IPS-20b (cell line): ENCODE measurements at regions not wholly inside any gene's neighbourhood (a gene's known extent, or its start where the extent isn't known, plus 50 kb on each side); places are given as distances from the start of the nearest gene placed in this dataset.
"Not testable (repeated sequence)": the region's sequence is repeated elsewhere in the genome, so short reads cannot be mapped to it uniquely, and the experiment has no call there.

Experiments
- H3K27ac ChIP-seq: one replicate; pipeline ENCODE4 v1.5.1; 2013; ENCODE audit warnings: low read length
- H3K27me3 ChIP-seq: 2 replicates; pipeline ENCODE4 v1.6.1; 2013; ENCODE audit warnings: mild to moderate bottlenecking, low read length, inconsistent platforms; ENCODE audit not compliant: insufficient read depth
- H3K36me3 ChIP-seq: 2 replicates; pipeline ENCODE4 v1.6.1; 2013; ENCODE audit warnings: low read depth, mild to moderate bottlenecking, inconsistent platforms, low read length, moderate library complexity; ENCODE audit not compliant: insufficient read depth
- H3K4me1 ChIP-seq: 2 replicates; pipeline ENCODE4 v1.6.1; 2013; ENCODE audit warnings: mild to moderate bottlenecking, control low read depth, inconsistent platforms, low read length, moderate library complexity; ENCODE audit not compliant: insufficient read depth
- H3K4me3 ChIP-seq: 2 replicates; pipeline ENCODE4 v1.5.1; 2013; ENCODE audit warnings: mild to moderate bottlenecking, low read length, inconsistent platforms
- H3K9ac ChIP-seq: 2 replicates; pipeline ENCODE4 v1.6.1; 2013; ENCODE audit warnings: low read depth, mild to moderate bottlenecking, inconsistent platforms, low read length, moderate library complexity
- H3K9me3 ChIP-seq: 2 replicates; pipeline ENCODE4 v1.6.1; 2013; ENCODE audit warnings: mild to moderate bottlenecking, low read depth, low read length, inconsistent platforms; ENCODE audit not compliant: insufficient read depth

DNA sequence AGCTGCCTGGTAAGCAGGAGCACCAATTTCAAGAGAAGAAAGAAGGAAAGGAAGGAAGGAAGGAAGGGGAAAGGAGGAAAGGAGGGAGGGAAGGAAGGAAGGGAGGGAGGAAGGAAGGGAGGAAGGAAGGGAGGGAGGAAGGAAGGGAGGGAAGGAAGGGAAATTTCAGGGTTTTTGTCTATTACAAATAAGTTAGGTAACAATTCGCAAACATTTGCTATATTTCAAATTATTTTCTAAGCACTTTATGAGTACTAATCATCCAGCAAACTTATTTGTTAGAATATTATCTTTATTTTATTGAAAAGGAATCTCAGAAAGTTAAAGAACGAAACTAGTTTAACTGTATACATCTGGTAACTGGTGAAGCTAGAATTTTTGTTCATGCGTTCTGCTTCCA is 921.7 kb downstream of the TBL1XR1 start:
- H3K9me3 ChIP-seq = no peaks in the 10 kb centered on the region
- H3K27me3 ChIP-seq = no peaks in the 10 kb centered on the region
- H3K9ac ChIP-seq = no peak overlapping the region
- no peaks in the 10 kb centered on the region for H3K36me3 ChIP-seq
- H3K4me1 ChIP-seq = no peaks in the 10 kb centered on the region
- no peak overlapping the region for H3K27ac ChIP-seq
- no peak overlapping the region for H3K4me3 ChIP-seq

DNA sequence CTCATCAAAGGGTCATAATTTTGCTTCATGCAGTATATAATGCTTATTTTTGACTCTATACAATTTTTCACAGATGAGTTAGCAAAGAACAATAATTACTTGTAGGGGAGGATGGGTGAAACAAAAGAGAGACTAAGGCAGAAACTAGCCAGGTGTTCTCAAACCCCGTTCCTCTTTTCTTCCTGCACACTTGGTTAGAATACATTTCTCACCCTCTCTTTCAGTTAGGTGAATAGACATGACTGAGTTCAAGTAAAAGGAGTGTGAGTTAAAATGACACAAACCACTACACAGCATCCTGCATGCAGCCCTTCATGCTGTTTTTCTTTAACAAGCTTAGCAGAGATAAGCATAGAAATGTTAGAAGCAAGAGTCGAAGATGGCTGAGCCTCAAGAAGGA is 922.2 kb downstream of the TBL1XR1 start:
- Histone ChIP-seq H3K4me3 (no peak overlapping the region), H3K27ac (no peak overlapping the region), H3K4me1 (no peaks in the 10 kb centered on the region), H3K9ac (no peak overlapping the region), H3K9me3 (no peaks in the 10 kb centered on the region), H3K27me3 (no peaks in the 10 kb centered on the region), H3K36me3 (no peaks in the 10 kb centered on the region)

DNA sequence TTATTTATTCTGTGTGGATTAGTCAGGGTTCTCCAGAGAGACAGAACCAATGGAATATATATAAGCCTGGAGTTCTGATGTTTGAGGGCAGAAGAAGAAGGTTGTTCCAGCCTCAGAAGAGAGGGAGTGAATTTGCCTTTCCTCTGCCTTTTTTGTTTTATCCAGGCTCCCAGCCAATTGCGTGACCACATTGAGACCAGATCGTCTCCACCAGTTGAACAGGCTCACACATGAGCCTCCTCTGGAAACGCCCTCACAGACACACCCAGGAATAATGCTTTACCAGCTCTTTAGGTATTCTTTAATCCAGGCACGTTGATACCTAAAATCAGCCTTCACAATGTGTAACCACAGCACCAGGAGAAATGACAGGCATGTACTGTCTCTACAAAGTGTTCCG is 923.1 kb downstream of the TBL1XR1 start:
- no peak overlapping the region for H3K4me3 ChIP-seq
- H3K9me3 ChIP-seq = no peaks in the 10 kb centered on the region
- no peak overlapping the region for H3K27ac ChIP-seq
- H3K4me1 ChIP-seq = no peaks in the 10 kb centered on the region
- no peaks in the 10 kb centered on the region for H3K36me3 ChIP-seq
- no peaks in the 10 kb centered on the region for H3K27me3 ChIP-seq
- H3K9ac ChIP-seq = no peak overlapping the region

DNA sequence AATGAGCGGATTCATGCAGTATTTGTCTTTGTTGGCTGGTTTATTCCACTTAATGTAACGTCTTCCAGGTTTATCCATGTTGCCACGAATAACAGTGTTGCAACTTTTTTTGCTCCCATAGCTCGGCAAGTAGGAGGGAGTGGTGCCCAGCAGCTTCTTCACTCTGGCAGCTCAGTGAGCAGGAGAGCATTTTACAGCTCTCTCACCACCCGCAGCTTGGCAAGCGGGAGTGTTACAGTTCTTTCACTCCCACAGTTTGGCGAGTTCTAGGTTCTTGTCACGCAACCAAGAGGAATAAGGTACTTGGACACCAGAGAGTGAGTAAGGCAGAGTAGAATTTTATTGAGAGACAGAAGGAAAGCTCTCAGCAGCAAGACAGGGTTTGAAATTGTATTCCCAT is 935.2 kb downstream of the TBL1XR1 start:
- Histone ChIP-seq H3K9me3 (peaks cover 10% of the 10 kb centered on the region; the same call in 1 of the 2 replicates), H3K36me3 (no peaks in the 10 kb centered on the region), H3K9ac (no peak overlapping the region), H3K4me1 (no peaks in the 10 kb centered on the region), H3K4me3 (no peak overlapping the region), H3K27me3 (no peaks in the 10 kb centered on the region), H3K27ac (no peak overlapping the region)

- H3K9ac ChIP-seq = no peak overlapping the region
- H3K9me3 ChIP-seq = no peaks in the 10 kb centered on the region
- no peaks in the 10 kb centered on the region for H3K27me3 ChIP-seq
- no peaks in the 10 kb centered on the region for H3K4me1 ChIP-seq
- H3K36me3 ChIP-seq = no peaks in the 10 kb centered on the region
- no peak overlapping the region for H3K27ac ChIP-seq
- no peak overlapping the region for H3K4me3 ChIP-seq
Observed at GRCh38 chr3:176247191-176247590, 950.1 kb downstream of the TBL1XR1 start.

- H3K36me3 ChIP-seq = no peaks in the 10 kb centered on the region; the same call in 1 of the 2 replicates
- peaks cover 4% of the 10 kb centered on the region; the same call in 1 of the 2 replicates for H3K4me1 ChIP-seq
- H3K9me3 ChIP-seq = no peaks in the 10 kb centered on the region
- H3K9ac ChIP-seq = no peak overlapping the region
- no peaks in the 10 kb centered on the region for H3K27me3 ChIP-seq
- no peak overlapping the region for H3K27ac ChIP-seq
- H3K4me3 ChIP-seq = no peak overlapping the region
Observed at GRCh38 chr3:176219970-176220369, 977.3 kb downstream of the TBL1XR1 start.

GRCh38 chr3:176214758-176215157 is 982.5 kb downstream of the TBL1XR1 start:
- Histone ChIP-seq H3K36me3 (no peaks in the 10 kb centered on the region), H3K4me1 (no peaks in the 10 kb centered on the region), H3K9me3 (no peaks in the 10 kb centered on the region), H3K9ac (no peak overlapping the region), H3K27ac (no peak overlapping the region), H3K4me3 (no peak overlapping the region), H3K27me3 (no peaks in the 10 kb centered on the region)

- not testable (repeated sequence) for H3K27me3 ChIP-seq, H3K9me3 ChIP-seq, H3K4me1 ChIP-seq, H3K9ac ChIP-seq, H3K27ac ChIP-seq, H3K4me3 ChIP-seq, H3K36me3 ChIP-seq
Observed at GRCh38 chr3:176213314-176213713, 984.0 kb downstream of the TBL1XR1 start.

DNA sequence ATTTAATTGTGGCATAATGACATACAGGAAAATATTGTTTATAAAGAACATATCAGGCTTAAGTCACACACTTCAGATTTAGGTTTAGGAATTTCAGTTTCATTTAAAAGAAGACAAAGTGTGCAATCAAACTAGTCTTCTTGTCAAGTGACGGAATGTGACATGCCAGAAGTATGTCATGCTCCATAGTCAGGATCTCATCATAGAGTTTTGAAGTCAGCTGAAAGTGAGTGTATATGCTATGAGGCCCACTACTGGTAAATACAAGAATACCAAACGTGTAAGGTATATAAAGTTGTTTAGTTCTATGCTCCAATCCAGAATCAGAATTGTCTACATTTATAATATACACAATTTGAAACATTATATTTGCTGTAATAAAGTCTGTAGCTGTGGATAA is 988.4 kb downstream of the TBL1XR1 start:
- H3K4me1 ChIP-seq = no peaks in the 10 kb centered on the region
- no peak overlapping the region for H3K9ac ChIP-seq
- H3K27me3 ChIP-seq = no peaks in the 10 kb centered on the region
- no peak overlapping the region for H3K27ac ChIP-seq
- no peak overlapping the region for H3K4me3 ChIP-seq
- H3K36me3 ChIP-seq = no peaks in the 10 kb centered on the region
- H3K9me3 ChIP-seq = no peaks in the 10 kb centered on the region

- no peak overlapping the region for H3K4me3 ChIP-seq
- no peaks in the 10 kb centered on the region for H3K36me3 ChIP-seq
- H3K9me3 ChIP-seq = no peaks in the 10 kb centered on the region
- H3K4me1 ChIP-seq = no peaks in the 10 kb centered on the region
- H3K27ac ChIP-seq = no peak overlapping the region
- H3K9ac ChIP-seq = no peak overlapping the region
- H3K27me3 ChIP-seq = no peaks in the 10 kb centered on the region
Observed at GRCh38 chr3:176208283-176208682, 989.0 kb downstream of the TBL1XR1 start.

DNA sequence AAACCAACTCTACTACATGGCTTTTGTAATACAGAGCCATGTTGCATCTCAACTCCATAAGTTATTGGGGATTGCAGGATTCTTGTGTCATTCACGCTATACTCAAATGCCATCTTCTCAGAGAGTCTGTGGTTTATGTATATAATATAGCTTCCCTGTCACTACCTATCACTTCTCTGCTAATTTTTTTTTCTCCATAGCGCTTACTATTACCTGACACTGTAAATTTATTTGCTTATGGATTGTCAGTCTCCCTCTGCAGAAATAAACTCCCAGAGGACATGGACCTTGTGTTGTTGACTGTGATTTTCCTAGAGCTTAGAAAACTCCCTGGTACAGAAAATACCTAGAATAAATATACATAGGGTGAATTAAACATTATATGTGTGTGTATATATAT is 990.5 kb downstream of the TBL1XR1 start:
- Histone ChIP-seq H3K4me1 (no peaks in the 10 kb centered on the region), H3K27ac (no peak overlapping the region), H3K4me3 (no peak overlapping the region), H3K27me3 (no peaks in the 10 kb centered on the region), H3K9ac (no peak overlapping the region), H3K9me3 (no peaks in the 10 kb centered on the region), H3K36me3 (no peaks in the 10 kb centered on the region)

- no peak overlapping the region for H3K27ac ChIP-seq
- H3K27me3 ChIP-seq = no peaks in the 10 kb centered on the region
- no peaks in the 10 kb centered on the region for H3K36me3 ChIP-seq
Observed at GRCh38 chr3:176202652-176203051, 994.6 kb downstream of the TBL1XR1 start.

More at GRCh38 chr3:176202652-176203051, 994.6 kb downstream of the TBL1XR1 start:
- H3K4me1 ChIP-seq = no peaks in the 10 kb centered on the region
- no peak overlapping the region for H3K9ac ChIP-seq
- no peak overlapping the region for H3K4me3 ChIP-seq
- H3K9me3 ChIP-seq = peaks cover 3% of the 10 kb centered on the region
